HG02840 (cell line): ENCODE measurements at regions not wholly inside any gene's neighbourhood (a gene's known extent, or its start where the extent isn't known, plus 50 kb on each side); places are given as distances from the start of the nearest gene placed in this dataset.

Experiments used
- ATAC-seq: cut with Tn5 transposase; IDR thresholded peaks from one replicate; pipeline ENCODE4 v1.9.1; 2021; ENCODE audit warnings: mild to moderate bottlenecking, moderate library complexity, moderate number of reproducible peaks; ENCODE audit not compliant: unreplicated experiment, low FRiP score

DNA sequence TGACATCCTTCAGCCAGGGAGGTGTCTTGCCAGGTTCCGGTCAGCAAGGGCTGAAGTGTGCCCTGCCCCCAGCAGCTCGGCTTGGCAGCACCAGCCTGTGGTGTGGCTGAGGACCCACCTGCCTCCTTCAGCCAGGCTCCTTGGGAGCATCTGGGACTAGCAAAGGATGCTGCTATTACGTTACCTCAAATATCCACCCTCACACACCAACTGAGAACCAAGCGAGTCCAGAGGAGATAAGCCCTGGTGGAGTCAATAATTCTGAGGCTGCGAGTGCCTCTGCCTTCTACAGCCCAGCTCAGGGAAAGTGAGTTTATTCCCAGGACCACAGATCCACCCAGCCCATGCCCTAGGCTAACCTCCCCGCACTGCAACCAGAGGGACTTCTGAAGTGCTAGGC is 57.1 kb upstream of the FSTL4 start:
- no peak for ATAC-seq

DNA sequence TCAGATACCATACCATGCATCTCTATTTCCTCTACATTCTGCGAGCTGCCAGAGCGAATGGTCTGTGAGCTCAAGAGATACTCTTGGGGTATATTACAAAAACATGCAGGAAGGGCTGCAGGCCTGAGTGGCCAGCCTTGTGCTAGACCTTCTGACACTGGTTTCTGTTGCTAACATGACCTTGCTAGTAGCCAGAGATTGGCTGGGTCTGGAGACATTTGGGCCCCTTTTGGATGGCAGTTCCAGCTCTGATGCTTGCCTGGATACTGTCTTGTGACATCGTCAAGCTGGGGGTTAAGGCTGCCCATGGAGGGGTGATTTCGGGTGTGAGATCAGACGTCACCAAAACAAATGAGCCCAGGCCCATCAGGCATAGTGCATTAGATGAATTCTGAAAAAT is 56.1 kb upstream of the FSTL4 start:
- no peak for ATAC-seq

DNA sequence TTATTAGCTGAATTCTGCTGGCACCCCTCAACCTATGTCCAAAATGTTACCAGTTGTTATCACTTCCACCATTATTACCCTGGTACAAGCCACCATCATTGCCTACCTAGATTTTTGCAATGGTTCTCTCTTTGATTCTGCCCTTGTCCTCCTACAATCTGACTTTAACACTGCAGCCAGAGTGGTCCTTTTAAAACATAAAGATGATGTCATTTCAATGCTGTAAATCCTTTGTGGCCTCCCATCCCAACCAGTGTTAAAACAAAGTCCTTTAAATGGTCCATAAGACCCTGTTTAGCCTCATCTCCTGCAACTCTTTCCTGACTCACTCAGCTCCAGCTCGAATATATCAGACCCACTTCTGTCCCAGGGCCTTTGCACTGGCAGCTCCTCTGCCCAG is 54.9 kb upstream of the FSTL4 start:
- no peak for ATAC-seq

DNA sequence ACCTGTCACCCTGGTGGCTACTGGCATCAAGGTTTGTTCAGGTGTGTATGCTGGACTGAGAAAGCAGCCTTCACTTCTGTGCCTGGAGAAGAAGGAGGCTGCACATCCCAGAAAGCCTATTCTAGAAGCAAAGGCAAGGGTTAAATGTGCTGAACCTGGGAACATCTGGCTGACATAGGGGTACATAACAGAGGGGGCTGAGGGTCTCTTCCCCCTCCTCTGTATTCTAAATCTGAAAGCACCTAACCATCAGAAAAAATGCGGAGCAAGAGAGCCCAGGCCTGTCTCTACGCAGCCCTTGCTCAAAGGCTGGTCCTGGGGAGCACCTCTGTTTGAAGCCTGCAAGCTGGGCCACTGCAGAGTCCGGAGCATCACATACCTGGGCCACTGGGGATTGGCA is 53.2 kb upstream of the FSTL4 start:
- ATAC-seq = no peak

DNA sequence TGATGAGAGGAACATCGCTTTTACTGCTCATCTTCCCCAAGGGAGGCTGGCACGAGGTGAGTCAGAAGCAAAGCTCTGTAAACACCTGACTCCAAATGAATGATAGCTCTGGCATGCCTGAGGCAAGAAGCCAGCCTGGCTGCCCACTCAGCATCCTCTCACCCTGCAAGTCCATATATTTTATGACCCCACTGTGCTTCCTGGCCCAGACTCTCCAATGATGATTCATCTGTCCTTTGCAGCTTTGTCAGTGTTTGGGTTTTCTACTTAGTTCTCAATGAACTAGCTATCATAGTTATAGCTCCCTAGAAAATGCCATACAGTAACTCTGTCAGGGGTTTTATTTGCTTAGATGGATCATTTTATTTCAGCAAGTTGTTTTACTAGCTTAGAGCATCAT is 52.1 kb upstream of the FSTL4 start:
- no peak for ATAC-seq

DNA sequence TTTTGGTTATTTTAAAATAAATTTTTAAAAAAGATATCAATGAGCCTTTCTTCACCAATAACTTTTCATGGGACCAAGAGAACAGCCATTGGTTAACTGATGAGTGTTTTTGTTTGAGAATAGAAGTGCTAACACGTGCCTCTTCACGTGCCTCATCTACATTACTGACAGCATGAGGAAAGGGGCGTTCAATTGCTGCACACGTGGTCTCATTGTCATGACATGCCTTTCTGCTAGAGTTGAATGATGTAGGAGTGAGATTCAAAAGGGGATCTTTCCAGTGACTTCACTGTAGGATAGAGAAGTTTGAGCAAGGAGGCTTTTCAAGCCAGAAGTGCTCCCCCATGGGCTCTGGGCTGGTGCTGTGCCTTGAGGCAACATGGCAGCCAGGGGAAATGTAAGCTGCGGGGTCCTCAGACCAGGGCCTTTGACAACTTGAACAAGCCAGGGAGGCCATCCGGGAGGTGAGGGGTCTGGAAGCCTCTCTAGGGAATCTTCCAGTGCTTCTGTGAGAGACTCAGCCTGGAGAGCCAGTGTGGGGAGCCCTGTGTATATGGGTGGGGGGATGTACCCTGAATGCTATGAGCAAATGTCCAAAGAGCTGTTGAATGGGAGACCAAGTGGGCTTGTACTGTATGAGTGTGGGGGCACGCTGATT is 51.2 kb upstream of the FSTL4 start:
- ATAC-seq = no peak

DNA sequence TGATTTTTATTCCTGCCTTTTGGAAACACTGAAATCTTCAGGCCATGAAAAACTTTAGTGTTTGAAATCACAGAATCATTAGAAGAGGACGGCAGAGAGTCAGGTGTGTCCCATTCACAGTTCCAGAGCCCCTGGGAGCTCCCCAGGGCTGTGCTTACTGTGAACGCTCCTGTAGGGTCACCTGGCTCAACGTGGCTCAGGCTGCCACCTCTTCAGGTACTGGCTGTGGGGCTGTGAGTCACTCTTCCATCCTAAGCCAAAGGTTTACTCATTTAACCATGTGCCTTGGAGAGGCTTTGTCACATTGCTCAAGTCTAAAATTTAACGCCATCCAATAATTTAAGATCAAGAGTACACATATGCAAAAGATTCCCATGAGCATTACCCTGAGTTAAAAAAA is 50.2 kb upstream of the FSTL4 start:
- no peak for ATAC-seq
